Testis (tissue), 2 donors: ENCODE measurements at regions not wholly inside any gene's neighbourhood (a gene's known extent, or its start where the extent isn't known, plus 50 kb on each side); places are given as distances from the start of the nearest gene placed in this dataset.

Experiments
- CTCF ChIP-seq, 3 experiments: fragments of 450-650 bp in 2 of 3; fragments of 200-600 bp in 1 of 3; sonication (generic) in 1 of 3; IDR thresholded peaks; one replicate each; pipeline ENCODE4 v1.5.1; 2016 to 2019; ENCODE audit warnings: antibody characterized with exemption in 3 of 3, mild to moderate bottlenecking in 2 of 3, moderate library complexity in 1 of 3
- POLR2A ChIP-seq: fragments of 450-650 bp; IDR thresholded peaks from one replicate; pipeline ENCODE4 v1.6.1; 2017; ENCODE audit warnings: antibody characterized with exemption, mild to moderate bottlenecking, moderate library complexity

GRCh38 chrX:40947276-40947675 lies 138.0 kb upstream of the USP9X start:
- no peak for TF ChIP-seq CTCF (IDR thresholded peaks at IDR 0.05)
- no peak for TF ChIP-seq POLR2A
